Mucosa of descending colon (tissue), 3 donors: ENCODE measurements at regions not wholly inside any gene's neighbourhood (a gene's known extent, or its start where the extent isn't known, plus 50 kb on each side); places are given as distances from the start of the nearest gene placed in this dataset.

Experiments used
- ATAC-seq: fragments of 200-7000 bp; cut with Tn5 transposase; one replicate; pipeline ENCODE4 v1.9.1; 2020; ENCODE audit warnings: mild to moderate bottlenecking, moderate library complexity
- DNase-seq, 3 donors: peaks; one replicate each; pipeline ENCODE4 v3.0.0-alpha.2; 2020
- H3K36me3 ChIP-seq: fragments of 200-600 bp; one replicate; pipeline ENCODE4 v1.8.0; 2021; ENCODE audit warnings: low read depth, mild to moderate bottlenecking
- H3K4me1 ChIP-seq: fragments of 200-600 bp; one replicate; pipeline ENCODE4 v1.8.0; 2021; ENCODE audit warnings: low read depth, mild to moderate bottlenecking
- H3K4me3 ChIP-seq: fragments of 200-600 bp; one replicate; pipeline ENCODE4 v1.8.0; 2021; ENCODE audit warnings: mild to moderate bottlenecking
- H3K9me3 ChIP-seq: fragments of 200-600 bp; one replicate; pipeline ENCODE4 v1.8.0; 2021; ENCODE audit warnings: mild to moderate bottlenecking
- CTCF ChIP-seq: fragments of 200-600 bp; IDR thresholded peaks from one replicate; pipeline ENCODE4 v1.8.0; 2022; ENCODE audit warnings: antibody characterized with exemption, mild to moderate bottlenecking
- intact Hi-C, 2 donors: fragments of 100-400 bp; cut with DNase I in 1 of 2; cut with micrococcal nuclease in 1 of 2; formaldehyde crosslinking; loops; one replicate each; pipeline versions ENCODE4 v1.11.0 to v1.11.1; 2022; cut with DNase I, micrococcal nuclease
- donor health status: DM: no; HTN: no; CAD: no; lungs with moderate emphysema.
- donor health status: DM: no; HTN: no; CAD: no.
- donor health status: DM: no; HTN: yes; CAD: no.

- ATAC-seq (peak; percentile 88), DNase-seq (peak; percentile 50 to 62 (median 54))
- Histone ChIP-seq H3K36me3 (no peaks in the 10 kb centered on the region), H3K4me3 (no peak overlapping the region), H3K4me1 (no peaks in the 10 kb centered on the region), H3K9me3 (no peaks in the 10 kb centered on the region)
- intact Hi-C loops, result loop anchor here (5.0 to 10.0 kb wide), 2 partner anchors 240 to 258 kb away; no protein-coding TSS in a partner anchor
- TF ChIP-seq CTCF, result peak; percentile 13
Measured at GRCh38 chr9:105157171-105157583, 87.3 kb upstream of the SLC44A1 start.

- intact Hi-C loops, result loop anchor here (5.0 to 10.0 kb wide), 2 partner anchors 241 to 257 kb away; no protein-coding TSS in a partner anchor
- no peak overlapping the region for H3K4me3 ChIP-seq
- H3K4me1 ChIP-seq, result no peaks in the 10 kb centered on the region
- ATAC-seq (no peak), DNase-seq (no peak)
- H3K36me3 ChIP-seq, result no peaks in the 10 kb centered on the region
- TF ChIP-seq CTCF, result no peak
- no peaks in the 10 kb centered on the region for H3K9me3 ChIP-seq
Measured at GRCh38 chr9:105158020-105158419, 86.4 kb upstream of the SLC44A1 start.

- DNase-seq (no peak), ATAC-seq (no peak)
- Histone ChIP-seq H3K9me3 (no peaks in the 10 kb centered on the region), H3K4me1 (no peaks in the 10 kb centered on the region), H3K4me3 (no peak overlapping the region), H3K36me3 (no peaks in the 10 kb centered on the region)
- intact Hi-C loops, result loop anchor here (5.0 to 10.0 kb wide), 2 partner anchors 242 to 256 kb away; no protein-coding TSS in a partner anchor
- no peak for TF ChIP-seq CTCF
Measured at GRCh38 chr9:105158898-105159297, 85.6 kb upstream of the SLC44A1 start.

GRCh38 chr9:105168870-105169319 lies 75.6 kb upstream of the SLC44A1 start:
- no peak for TF ChIP-seq CTCF
- no peak overlapping the region for H3K4me3 ChIP-seq
- H3K9me3 ChIP-seq, result no peaks in the 10 kb centered on the region
- H3K36me3 ChIP-seq, result no peaks in the 10 kb centered on the region
- no peak for DNase-seq
- intact Hi-C loops, result loop anchor here in 1 of 2 donors (10.0 kb wide), 1 partner anchor 304 kb away; no protein-coding TSS in a partner anchor
- no peak for ATAC-seq
- H3K4me1 ChIP-seq, result no peaks in the 10 kb centered on the region

- H3K4me3 ChIP-seq, result no peak overlapping the region
- no peak for TF ChIP-seq CTCF
- ATAC-seq (no peak), DNase-seq (no peak)
- H3K36me3 ChIP-seq, result no peaks in the 10 kb centered on the region
- H3K9me3 ChIP-seq, result no peaks in the 10 kb centered on the region
- intact Hi-C loops, result no loop called here
- H3K4me1 ChIP-seq, result no peaks in the 10 kb centered on the region
Measured at GRCh38 chr9:105171076-105171475, 73.4 kb upstream of the SLC44A1 start.

- TF ChIP-seq CTCF, result no peak
- H3K36me3 ChIP-seq, result no peaks in the 10 kb centered on the region
- intact Hi-C loops, result no loop called here
- DNase-seq (no peak), ATAC-seq (no peak)
- no peaks in the 10 kb centered on the region for H3K4me1 ChIP-seq
- H3K4me3 ChIP-seq, result no peak overlapping the region
- no peaks in the 10 kb centered on the region for H3K9me3 ChIP-seq
Measured at GRCh38 chr9:105171589-105171988, 72.9 kb upstream of the SLC44A1 start.
